Gastrocnemius medialis (tissue), 4 donors: ENCODE measurements at regions not wholly inside any gene's neighbourhood (a gene's known extent, or its start where the extent isn't known, plus 50 kb on each side); places are given as distances from the start of the nearest gene placed in this dataset.
"Not testable (repeated sequence)": the region's sequence is repeated elsewhere in the genome, so short reads cannot be mapped to it uniquely, and the experiment has no call there.

Experiments
- ATAC-seq, 2 donors: fragments of 150-250 bp; one replicate each; pipeline ENCODE4 v1.9.1; 2016
- DNase-seq, 2 donors: peaks; one replicate each; pipeline ENCODE4 v3.0.0-alpha.2; 2019
- H3K27ac ChIP-seq, 4 donors: fragments of 200-600 bp; sonication (generic); 1 replicate in 1 of 4; 2 replicates in 3 of 4; pipeline ENCODE4 v1.5.1; 2016 to 2018; ENCODE audit warnings: mild to moderate bottlenecking in 2 of 4, moderate library complexity in 1 of 4
- H3K27me3 ChIP-seq, 3 donors: fragments of 200-600 bp; sonication (generic) in 2 of 3; 1 replicate in 1 of 3; 2 replicates in 2 of 3; pipeline versions ENCODE4 v1.5.1 to v1.6.0; 2016 to 2019; ENCODE audit warnings: mild to moderate bottlenecking in 1 of 3, moderate library complexity in 1 of 3
- H3K36me3 ChIP-seq, 2 donors: fragments of 200-600 bp; sonication (generic) in 1 of 2; one replicate each; pipeline ENCODE4 v1.5.1; 2017 to 2018
- H3K4me1 ChIP-seq, 2 donors: fragments of 200-600 bp; sonication (generic) in 1 of 2; one replicate each; pipeline ENCODE4 v1.5.1; 2016 to 2017; ENCODE audit warnings: mild to moderate bottlenecking in 2 of 2
- H3K4me3 ChIP-seq, 4 donors: fragments of 200-600 bp; sonication (generic) in 3 of 4; 1 replicate in 1 of 4; 2 replicates in 3 of 4; pipeline ENCODE4 v1.5.1; 2016 to 2019; ENCODE audit warnings: mild to moderate bottlenecking in 2 of 4
- H3K9me3 ChIP-seq, 3 donors: fragments of 200-600 bp; sonication (generic) in 2 of 3; 1 replicate in 1 of 3; 2 replicates in 2 of 3; pipeline ENCODE4 v1.5.1; 2016 to 2019
- CTCF ChIP-seq, 5 experiments: fragments of 450-650 bp in 3 of 5; fragments of 200-600 bp in 2 of 5; sonication (generic) in 2 of 5; IDR thresholded peaks in 4 of 5; conservative IDR thresholded peaks in 1 of 5; 1 replicate in 4 of 5; 2 replicates in 1 of 5; pipeline ENCODE4 v1.5.1; 2016 to 2019; ENCODE audit warnings: antibody characterized with exemption in 5 of 5, mild to moderate bottlenecking in 3 of 5, moderate library complexity in 3 of 5
- in situ Hi-C, 4 donors: fragments of 200-750 bp; cut with MboI; loops; one replicate each; pipeline versions ENCODE4 v1.15.0 to v1.8.0; 2017; ENCODE audit warnings: low sequenced_read_pairs in 4 of 4
- intact Hi-C: fragments of 100-400 bp; cut with DNase I; formaldehyde crosslinking; loops from one replicate; pipeline ENCODE4 v1.15.1; 2023; ENCODE audit warnings: low total_unique reads

DNA sequence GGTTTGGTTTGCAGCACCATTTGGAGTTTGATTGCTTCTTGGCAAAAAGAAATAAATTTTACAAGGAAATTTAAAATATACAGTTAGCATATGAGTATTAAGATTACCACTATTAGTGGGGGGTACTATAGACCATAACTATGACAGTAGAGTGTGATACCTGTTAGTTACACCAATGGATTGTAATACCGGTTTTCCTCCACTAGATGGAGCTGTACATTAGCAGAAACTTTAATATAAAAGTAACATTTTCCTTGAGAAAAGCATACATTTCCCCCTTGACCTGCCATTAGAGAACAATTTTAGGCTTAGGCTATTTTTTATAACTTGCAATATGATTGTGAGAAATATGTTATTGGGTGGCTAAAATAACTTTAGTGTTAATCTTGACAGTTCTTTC lies 163.9 kb upstream of the TGIF2LX start:
- H3K27ac ChIP-seq, in situ Hi-C loops, H3K36me3 ChIP-seq, H3K4me3 ChIP-seq, intact Hi-C loops, H3K27me3 ChIP-seq, DNase-seq, H3K9me3 ChIP-seq, ATAC-seq, H3K4me1 ChIP-seq: not testable (repeated sequence)
- TF ChIP-seq CTCF (IDR thresholded peaks at IDR 0.05 in 4 of 5, conservative IDR thresholded peaks at IDR 0.05 in 1 of 5) = peak in 1 of 5 experiments; percentile 60

GRCh38 chrX:89759076-89759685 lies 162.5 kb upstream of the TGIF2LX start:
- ATAC-seq, H3K4me3 ChIP-seq, H3K27me3 ChIP-seq, H3K9me3 ChIP-seq, intact Hi-C loops, H3K4me1 ChIP-seq, H3K27ac ChIP-seq, DNase-seq, in situ Hi-C loops, H3K36me3 ChIP-seq: not testable (repeated sequence)

DNA sequence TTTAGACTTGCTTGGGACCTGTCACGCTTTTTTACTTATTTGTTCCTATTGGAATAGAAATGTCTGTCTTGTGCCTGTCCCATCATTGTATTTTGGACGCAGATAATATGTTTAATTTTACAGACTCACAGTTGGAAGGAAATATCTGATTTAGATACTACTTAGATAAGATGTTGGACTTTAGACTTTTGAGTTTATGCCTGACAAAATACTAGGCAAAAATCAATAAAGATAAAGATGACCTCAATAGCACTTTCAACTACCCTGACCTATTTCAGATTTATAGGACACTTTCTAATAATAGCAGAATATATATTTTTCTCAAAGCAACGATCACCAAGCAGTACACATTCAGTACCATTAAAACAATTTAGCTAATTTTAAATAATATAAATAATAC lies 150.1 kb upstream of the TGIF2LX start:
- H3K27me3 ChIP-seq, DNase-seq, H3K27ac ChIP-seq, in situ Hi-C loops, H3K9me3 ChIP-seq, intact Hi-C loops, H3K4me3 ChIP-seq, H3K4me1 ChIP-seq, ATAC-seq, H3K36me3 ChIP-seq: not testable (repeated sequence)

- DNase-seq, intact Hi-C loops, H3K4me1 ChIP-seq, in situ Hi-C loops, H3K27ac ChIP-seq, H3K4me3 ChIP-seq, H3K36me3 ChIP-seq, H3K27me3 ChIP-seq, ATAC-seq, H3K9me3 ChIP-seq: not testable (repeated sequence)
Observed at GRCh38 chrX:89811440-89811839, 110.3 kb upstream of the TGIF2LX start.

GRCh38 chrX:89839723-89840122 lies 82.0 kb upstream of the TGIF2LX start:
- H3K4me3 ChIP-seq, ATAC-seq, intact Hi-C loops, H3K4me1 ChIP-seq, H3K9me3 ChIP-seq, DNase-seq, in situ Hi-C loops, H3K27ac ChIP-seq, H3K27me3 ChIP-seq, H3K36me3 ChIP-seq: not testable (repeated sequence)

GRCh38 chrX:89871662-89872061 lies 50.0 kb upstream of the TGIF2LX start:
- H3K36me3 ChIP-seq, H3K27ac ChIP-seq, intact Hi-C loops, H3K9me3 ChIP-seq, in situ Hi-C loops, H3K4me3 ChIP-seq, DNase-seq, H3K4me1 ChIP-seq, H3K27me3 ChIP-seq, ATAC-seq: not testable (repeated sequence)
- TF ChIP-seq CTCF (IDR thresholded peaks at IDR 0.05 in 4 of 5, conservative IDR thresholded peaks at IDR 0.05 in 1 of 5) = peak in 1 of 5 experiments; percentile 24
